NCI-H774 (cell line): ENCODE measurements at regions not wholly inside any gene's neighbourhood (a gene's known extent, or its start where the extent isn't known, plus 50 kb on each side); places are given as distances from the start of the nearest gene placed in this dataset.

Source experiments
- DNase-seq: peaks from one replicate; lab custom pipeline; 2025; lab: John Stamatoyannopoulos, UW

DNA sequence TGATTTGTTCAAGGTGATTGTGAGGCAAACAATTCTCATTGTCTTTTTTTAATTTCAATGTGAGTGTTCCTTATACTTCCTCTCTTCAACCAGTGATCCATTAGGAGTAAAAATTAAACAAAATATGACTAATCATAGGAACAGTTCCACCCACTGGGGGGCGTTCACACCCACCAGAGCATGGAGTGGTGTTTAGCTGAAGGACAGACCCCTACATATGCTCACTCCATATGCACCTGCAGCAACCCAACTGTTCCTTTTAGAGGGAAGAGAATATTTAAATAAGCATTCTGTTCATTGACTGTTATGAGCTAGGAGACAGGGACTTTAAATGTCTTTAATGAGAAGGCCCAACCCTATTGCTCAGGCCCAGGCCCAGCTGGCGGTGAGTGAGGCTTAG, 78.7 kb upstream of the DRD2 start:
- no peak for DNase-seq

DNA sequence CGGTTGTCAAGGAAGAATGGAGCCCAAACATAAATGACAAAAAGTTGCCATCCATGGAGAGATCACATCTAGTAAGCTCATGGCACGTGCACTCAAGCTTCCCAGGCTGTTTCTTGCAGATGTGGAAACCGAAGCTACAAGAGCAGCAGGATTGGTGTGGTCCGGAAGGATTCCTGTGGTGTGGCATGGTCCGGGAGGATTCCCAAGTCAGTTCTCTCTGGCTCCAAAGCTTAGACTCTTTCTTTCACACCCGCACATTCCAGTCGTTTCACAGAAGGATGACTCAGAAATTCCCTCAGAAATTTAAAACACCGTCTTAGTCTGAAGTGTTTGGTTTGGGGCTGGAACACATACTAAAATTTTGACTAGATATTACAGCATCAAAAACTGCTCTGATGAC, 78.0 kb upstream of the DRD2 start:
- DNase-seq, result no peak

DNA sequence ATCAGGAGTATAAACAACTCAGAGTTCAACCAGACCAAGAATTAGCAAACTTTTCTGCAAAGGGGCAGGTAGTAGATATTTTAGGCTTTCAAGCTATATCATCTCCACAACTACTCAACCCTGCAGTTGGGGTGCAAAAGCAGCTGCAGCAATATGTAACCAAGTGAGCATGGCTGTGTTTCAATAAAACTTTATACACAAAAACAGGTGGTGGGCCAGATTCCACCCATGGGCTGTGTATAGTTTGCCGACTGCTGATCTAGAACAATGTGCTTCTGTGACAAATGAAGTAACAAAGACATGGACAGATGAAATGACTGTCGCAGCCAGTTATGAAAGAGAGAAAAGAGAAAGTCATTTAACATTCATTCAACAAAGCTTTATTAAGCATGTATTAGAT, 77.1 kb upstream of the DRD2 start:
- DNase-seq, result no peak

DNA sequence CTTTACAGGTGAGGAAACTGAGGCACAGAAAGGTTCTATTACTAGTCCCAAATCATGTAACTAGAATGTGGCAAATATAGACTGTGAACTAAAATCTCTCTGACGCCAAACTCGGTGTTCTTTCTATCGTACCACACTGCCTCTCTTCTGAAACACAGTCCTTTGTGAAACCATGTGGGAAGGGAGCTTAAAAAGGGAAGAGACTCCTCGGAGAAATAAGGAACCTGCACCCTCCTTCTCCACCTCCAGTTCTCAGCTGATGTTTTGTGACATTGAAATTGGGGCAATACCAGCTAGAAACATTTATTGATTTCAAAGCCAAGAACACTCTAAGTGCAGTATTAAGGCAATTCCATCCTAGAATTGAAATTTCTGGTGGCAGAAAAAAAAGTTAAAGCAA, 76.4 kb upstream of the DRD2 start:
- no peak for DNase-seq

DNA sequence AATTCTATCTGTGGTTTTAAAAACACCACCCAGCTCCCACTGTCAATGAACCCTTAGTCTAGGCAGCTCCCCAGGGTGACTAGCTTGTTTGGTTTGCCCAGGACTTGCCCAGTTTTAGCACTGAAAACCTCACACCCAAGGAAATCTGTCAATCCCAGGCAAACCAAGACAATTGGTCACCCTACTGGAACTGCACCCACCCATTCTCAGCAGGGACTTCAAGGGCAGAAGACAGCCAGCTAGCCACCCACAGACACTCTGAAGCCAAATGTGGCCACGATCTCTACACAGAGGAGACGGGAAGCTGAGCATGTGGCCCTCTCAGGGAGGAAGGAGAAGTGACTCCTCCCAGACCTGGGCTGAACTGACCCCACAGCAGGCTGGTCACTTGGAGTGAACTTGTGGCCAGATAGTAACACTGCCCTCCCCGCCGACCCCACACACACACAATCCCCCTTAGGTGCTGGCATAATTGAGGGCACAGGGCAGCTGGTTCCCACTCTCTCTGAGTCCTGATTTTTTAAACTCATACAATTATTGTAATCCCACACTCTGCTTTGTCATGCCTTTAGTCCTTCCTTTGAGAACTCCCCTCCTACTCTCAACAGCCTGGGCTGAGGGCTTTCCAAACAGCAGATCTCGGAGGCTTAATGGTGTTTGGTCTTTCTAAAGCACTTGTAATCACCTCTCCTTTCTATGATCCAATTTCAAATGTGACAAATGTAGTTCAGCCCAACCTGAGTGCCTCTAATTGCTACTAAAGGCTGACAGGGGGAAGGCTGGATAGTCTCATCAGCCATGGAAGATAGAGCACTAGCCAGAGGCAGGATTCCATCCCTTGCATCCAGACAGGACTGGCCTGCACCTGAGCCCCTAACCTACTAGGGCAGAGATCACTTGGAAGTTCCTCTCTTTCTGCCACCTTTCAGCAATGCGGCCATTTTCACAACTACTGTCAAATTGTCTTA, 74.7 kb upstream of the DRD2 start:
- DNase-seq, result peak; percentile 37

DNA sequence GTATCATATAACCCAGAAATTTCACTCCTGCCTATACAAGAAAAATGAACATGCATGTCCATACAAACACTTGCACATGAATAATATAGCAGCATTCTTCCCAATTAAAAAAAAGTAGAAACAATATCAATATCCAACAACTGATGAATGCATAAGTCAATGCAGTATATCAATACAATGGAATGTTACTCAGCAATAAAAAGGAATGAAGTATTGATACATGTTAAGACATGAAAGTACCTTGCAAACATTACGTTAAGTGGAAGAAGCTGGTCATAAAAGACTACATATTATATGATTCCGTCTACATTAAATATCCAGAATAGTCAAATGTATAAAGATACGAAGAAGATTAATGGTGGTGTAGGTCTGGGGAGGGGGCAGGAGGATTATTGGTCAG, 73.9 kb upstream of the DRD2 start:
- DNase-seq, result no peak

DNA sequence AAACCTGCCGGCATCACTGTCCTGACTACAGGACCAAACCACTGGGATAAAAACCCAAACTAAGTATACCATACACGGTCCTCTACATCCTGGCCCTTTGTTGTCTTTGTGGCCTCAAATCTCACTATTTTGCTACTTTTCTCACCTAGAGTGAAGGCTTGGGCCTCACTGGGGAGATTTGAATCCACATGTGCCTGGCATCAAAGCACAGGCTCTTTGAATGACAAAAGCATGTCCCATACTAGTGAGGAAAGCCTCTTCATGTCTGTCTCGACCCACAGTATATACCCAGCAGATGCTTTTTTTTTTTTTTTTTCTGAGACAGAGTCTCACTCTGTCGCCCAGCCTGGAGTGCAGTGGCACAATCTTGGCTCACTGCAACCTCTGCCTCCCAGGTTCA, 72.5 kb upstream of the DRD2 start:
- DNase-seq, result no peak

DNA sequence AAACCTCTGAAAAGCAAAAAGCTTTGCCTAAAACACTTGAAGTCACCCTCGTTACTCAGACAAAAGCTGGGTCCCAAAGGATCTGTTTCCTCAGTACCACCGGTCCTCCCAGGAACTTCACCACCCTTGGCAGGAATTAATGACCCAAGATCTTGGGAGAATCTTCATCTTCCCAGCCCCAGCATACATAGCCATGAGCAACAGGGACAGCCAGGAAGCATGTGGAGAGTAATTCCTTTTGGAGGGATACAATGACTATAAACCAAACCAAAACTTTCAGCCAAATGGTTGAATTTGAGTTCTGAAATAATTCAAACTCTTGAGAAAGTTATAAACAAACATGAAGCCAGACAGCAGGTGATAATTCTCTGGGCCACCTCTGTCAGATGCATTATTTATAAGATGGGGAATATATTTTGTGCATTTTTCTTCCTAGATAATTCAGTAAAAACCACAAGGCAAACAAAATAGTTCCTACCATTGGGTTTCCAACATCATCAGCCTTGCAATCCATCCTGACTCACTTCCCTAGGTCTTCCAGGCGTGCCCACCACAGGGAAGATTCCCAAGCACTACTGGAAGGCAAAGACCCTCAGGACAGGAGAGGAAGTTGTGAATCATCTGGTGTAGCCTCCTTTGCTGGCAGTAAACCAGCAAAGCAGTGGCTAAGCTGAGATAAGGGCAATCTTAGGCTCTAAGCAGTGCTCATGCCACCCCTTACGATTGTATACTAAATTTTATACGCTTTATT, 71.7 kb upstream of the DRD2 start:
- DNase-seq, result no peak

DNA sequence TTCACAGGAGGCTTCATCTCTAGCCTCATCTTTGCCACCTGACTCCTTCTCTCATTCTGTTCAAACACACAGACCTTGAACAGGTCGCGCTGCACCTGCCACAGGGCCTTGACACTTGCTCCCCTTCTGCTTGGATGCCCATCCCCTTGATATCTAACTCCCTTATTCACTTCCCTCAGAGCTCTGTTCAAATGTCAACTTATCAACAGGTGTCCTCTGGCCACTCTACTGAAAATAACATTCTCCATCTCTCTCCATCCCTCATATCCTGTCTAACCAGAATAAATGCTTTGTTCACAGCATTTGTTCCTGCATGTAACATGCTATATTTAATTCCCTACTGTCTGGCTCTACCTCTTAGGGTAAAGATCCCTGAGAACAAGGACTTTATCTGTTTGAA, 67.2 kb upstream of the DRD2 start:
- DNase-seq, result no peak

DNA sequence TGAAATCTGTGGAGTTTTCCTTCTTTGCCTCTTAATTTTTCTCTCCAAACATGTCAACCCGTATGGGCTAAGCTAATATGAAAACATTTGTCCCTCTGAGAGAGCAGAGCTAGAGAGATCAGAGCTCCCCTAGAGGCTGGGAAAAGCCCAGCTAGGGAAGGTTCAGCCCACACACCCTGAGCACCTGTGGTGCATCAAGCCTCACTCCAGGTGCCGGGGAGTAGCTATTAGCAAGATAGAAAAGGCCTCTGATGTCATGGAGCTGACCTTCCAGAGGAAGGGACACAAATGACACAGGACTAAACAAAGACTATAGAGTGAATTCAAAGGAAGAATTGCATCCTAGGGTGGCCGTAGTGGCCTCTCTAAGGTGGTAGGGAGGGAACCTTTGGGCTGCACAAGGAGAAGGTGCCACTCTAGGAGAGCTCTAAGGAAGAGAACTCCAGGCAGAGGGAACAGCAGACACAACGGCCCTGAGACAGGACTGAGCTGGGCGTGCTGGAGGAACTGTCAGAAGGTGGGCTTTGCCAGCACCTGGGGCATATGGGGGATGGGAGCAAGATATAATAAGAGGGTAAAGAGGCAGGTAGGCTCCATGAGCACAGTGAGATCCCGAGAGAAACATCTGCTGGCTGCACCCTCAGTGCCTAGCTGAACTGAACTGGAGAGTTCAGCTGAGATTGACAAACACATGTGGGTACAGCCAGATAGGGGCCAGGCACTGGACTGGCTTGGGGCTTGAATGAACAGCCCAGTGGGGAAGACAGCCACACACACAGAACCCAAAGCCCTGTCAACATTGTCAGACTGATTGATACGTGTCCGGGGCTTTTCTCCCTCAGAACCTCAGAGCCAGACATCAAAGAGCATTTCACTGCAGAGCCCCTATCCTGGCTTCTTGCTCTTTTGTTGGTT, 65.5 kb upstream of the DRD2 start:
- peak; percentile 38 for DNase-seq

DNA sequence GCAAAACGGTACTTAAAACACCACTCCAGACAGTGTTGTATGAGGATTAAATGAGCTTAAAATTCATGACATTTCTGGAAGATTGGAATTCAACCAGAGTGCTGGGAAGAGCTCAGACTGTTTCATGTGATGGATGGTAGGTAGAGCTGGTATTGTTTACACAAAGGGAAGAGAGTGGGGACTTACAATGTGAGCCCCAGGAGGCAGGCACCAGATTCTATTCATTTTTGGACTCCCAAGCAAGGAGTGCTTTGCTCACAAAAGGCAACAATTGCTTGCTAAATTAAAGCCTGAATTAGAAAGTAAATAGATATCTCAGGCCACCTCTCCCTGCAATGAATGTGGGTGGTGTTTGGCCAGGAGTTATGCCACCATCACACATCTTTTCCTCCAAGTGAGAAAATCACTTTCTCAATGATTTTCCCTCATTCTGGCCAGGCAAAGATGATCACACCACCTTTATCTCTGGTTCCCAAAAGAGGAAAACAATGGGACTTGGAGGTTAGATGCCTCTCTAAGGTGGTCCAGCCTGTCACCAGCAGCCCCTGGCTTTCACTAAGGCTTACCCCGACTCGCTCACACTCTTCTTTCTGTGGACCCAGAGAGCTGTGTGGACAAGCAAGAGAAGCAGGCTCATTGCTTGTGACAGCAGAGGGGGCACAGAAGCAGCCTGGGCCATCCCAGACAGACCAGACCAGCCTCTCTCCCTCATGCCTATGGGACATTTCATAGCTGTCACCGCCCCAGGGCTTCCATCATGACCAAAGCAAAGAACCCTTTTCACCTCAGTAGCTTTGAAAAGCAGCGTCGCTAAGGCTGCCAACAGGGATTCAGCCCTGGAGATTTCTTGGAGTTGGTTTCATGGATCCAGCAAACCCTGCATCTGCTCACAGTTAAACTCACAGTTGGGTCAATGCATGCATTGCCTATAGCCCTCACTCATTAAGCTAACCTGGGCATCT, 63.5 kb upstream of the DRD2 start:
- peak; percentile 77 for DNase-seq

DNA sequence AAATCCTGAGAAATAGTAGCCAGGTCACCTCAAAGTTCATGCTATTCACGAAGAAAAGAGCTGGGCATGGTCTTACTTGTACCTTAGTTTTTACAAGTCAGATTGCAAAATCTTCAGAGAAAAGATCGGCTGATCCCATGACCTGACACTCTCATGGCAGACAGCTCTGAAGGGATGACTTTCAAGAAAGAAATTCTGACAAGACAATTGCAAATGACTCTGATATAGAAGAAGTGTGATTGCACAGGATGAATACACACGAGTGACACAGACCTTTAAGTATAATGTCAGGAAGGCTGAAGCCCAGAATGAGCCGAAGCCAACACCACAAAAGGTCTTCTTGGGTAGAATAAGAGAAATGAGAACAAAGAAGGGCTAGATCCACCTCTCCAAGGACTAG, 59.4 kb upstream of the DRD2 start:
- no peak for DNase-seq

DNA sequence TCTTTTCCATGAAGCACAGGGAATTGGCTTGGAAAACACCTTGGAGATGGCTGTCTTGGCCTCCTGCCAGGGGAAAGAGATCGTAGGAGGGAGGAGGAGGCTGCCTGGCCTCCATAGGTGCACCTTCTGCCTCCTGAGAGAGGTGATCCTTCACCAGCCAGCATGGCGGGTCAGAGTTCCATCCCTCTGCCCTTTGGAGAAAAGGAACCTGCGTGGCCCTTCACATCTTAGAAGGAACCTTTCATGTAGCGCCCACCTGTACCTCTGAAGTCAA, 58.2 kb upstream of the DRD2 start:
- no peak for DNase-seq

DNA sequence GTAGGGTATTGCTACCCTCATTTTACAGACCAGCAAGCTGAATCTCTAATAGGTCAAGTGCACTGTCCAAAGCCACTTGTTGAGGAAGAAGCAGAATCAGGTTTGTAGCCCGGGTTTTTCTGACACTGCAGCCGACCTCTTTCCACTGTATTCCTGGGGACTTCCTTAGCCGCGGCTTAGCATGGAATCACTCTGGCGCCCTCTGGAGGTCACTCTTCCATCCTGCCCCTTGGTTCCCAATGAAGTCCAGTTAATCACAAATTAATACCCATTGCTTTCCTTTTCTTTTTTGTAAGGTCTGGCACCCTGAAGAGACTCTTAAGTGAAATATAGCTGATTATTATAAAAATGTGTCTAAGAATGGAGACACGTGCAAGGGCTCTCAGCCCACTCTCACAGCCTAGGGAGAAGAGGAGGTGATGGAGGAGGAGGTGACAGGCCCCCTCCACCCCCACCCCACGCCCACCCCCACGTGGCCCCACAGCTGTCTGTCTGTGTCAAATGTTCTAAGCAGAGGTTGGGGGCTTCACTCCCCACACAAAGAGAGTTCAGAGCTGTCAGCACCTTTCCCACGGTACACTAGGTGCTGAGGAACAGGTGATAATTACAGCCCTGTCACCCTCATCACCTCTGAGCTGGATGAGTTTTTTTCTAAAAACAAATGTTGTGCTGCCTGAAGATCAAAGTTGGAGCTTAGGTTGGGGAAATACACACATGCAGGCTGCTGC, 57.7 kb upstream of the DRD2 start:
- DNase-seq, result peak; percentile 70

DNA sequence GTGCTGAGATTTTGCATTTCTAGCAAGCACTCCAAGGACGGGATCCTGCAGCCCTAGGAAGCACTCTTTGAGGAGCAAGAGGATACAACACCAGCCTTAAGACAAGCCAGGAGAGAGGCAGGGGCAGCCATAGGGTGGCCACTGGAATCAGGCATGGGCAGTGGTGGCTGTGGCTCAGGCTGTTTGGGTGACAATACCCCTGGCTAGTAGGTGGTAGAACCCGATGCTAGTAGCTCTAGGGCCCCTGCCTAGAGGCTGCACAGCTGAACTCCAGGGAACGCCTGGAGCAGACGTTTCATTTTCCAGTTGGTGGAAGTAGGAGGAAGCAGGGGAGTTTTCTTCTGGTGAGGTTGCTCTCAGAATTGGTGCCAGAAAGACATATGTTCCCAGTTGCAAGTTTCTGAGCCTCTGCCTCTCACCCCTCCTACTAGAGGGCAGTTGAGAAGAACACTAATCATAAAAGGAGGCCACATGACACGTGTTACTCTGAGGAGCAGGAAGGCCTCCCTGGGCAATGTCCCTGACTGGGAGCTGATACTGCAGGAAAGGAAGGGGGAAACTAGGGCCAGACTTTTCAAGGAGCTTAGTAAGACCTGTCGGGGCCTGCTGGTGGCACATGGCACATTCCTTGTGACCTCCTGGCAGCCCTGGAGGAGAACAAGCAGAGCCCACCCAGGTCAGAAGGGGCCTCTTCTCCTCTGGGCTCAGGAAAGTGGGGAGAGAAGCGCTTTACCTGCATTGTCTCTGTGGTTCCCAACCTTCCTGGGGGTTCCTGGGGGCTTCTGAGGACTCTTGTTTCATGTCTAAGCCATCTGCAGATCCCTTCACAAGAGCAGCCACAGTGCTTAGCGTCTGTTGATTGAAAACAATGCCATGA, 56.6 kb upstream of the DRD2 start:
- DNase-seq, result no peak

DNA sequence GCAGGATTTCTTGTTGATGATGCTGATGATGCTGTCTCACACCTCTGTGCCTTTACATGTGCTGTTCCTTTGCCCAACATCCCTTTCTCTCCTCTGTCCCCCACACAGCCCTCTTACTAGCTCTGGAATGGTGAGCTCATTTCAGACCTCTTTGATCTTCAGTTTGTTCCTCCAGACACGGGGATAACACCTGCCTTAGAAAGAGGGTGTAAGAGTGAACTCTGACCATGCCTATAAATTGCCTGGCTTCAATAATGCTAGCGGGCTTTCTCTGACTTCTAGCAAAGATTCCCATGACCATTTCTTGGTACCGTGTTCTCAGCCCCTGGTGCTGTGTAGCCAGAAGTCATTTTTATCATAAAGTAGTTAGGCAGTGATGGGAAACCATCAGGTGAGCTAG, 55.9 kb upstream of the DRD2 start:
- no peak for DNase-seq

DNA sequence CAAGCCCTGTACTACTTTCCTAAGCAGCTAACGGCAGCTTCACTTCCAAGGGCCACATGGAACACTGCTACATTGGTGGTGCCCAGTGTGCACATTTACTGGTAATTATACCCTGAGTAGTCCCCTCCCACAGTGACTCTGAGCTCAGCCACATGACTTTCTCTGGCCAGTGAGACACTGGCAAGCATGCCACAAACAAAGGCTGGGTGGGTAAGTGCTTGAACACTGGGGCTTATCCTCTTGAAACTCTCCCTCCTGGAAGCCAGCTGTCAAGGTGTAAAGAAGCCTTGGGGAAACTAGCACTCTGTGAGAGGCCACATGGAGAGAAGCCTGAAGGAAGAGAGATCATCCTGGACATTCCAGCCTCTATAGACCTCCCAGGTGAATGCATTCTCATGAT, 54.4 kb upstream of the DRD2 start:
- DNase-seq, result no peak

DNA sequence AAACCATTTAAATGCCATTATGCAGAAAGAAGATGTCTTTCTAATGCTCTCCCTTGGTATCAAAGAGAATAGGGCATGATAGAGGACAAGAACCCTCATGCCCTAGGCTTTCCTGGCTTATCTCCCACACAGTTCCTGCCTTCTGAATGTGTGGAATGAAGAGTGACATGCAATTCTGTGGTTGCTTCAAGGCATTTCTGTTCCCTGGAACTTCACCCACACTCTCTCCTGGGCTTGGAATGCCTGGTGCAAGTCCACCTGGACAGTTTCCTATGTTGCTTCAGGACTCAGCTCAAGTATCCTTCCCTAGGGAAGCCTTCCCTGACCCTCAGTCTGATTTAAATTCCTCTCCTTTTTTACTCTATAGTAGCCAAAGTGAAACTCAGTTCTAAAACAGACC, 53.8 kb upstream of the DRD2 start:
- DNase-seq, result no peak

DNA sequence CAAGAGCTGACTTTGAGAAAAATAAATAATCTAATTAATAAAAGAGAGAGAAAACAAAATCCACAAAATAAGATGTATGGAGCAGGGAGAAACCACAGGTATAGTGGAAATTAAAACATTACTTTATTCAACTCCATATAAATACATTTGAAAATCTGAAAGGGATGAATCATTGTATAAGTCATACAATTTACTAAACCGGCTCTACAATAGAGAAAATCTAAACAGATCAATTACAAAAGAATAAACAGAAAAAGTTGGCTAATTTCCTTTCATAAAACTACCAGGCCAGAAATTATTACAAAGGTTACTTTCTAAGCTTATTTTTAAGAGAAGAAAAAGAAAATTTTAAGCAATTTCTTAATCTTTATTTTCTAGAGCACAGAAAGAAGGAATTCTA, 51.3 kb upstream of the DRD2 start:
- no peak for DNase-seq
